ENCODE measurements at regions not wholly inside any gene's neighbourhood (a gene's known extent, or its start where the extent isn't known, plus 50 kb on each side); places are given as distances from the start of the nearest gene placed in this dataset.

DNA sequence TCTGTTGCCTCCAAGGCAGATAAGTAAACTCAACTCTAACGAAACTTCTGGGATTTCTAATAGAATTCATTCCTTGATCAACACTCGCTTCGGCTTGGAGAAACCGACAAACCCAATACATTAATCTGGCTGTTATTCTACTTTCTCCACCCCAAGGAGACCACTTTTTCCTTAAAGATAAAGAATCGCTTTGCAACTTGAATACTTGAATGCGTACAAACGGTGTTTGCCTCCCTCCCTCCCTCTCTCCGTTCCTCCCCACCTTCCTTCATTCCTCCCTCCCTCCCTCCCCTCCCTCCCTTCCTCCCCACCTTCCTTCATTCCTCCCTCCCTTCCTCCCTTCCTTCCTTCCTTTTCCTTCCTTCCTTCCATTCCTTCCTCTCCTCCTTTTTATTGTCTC, 432.6 kb downstream of the HAPSTR1 start:
- Histone ChIP-seq H3K9me3 (ENCODE audit: low read depth) (no peaks in the 10 kb centered on the region), H3K4me3 (no peak overlapping the region), H3K9me2 (ENCODE audit: insufficient read depth) (no peaks in the 10 kb centered on the region), H4K20me1 (ENCODE audit: insufficient read depth) (no peaks in the 10 kb centered on the region), H3K79me2 (ENCODE audit: insufficient read depth) (no peaks in the 10 kb centered on the region), H3K27me3 (replicated peaks; ENCODE audit: insufficient read depth) (no peaks in the 10 kb centered on the region), H3K36me3 (ENCODE audit: low read depth) (no peaks in the 10 kb centered on the region), H3K9ac (no peak overlapping the region), H2AFZ (no peak overlapping the region), H3K27ac (no peak overlapping the region), H3K4me1 (ENCODE audit: insufficient read depth) (no peaks in the 10 kb centered on the region), H3K4me2 (ENCODE audit: unreplicated experiment) (no peak overlapping the region), H3F3A (ENCODE audit: insufficient read depth) (no peaks in the 10 kb centered on the region)
- in situ Hi-C loops (cut with MboI), result no loop called here
- no peak for DNase-seq
- TF ChIP-seq EZH2 (IDR thresholded peaks at IDR 0.05; ENCODE audit: insufficient read depth, poor library complexity, severe bottlenecking) (no peak), EZH2phosphoT487 (IDR thresholded peaks at IDR 0.05; ENCODE audit: insufficient read depth, low read depth) (no peak)
- WGBS, 2 experiments (ENCODE audit: low coverage in 1 of 2, low lambda C conversion rate in 2 of 2, missing lambda C conversion rate in 2 of 2), result 32 to 41% methylated on average over 5 to 8 of the region's 8 CpGs

DNA sequence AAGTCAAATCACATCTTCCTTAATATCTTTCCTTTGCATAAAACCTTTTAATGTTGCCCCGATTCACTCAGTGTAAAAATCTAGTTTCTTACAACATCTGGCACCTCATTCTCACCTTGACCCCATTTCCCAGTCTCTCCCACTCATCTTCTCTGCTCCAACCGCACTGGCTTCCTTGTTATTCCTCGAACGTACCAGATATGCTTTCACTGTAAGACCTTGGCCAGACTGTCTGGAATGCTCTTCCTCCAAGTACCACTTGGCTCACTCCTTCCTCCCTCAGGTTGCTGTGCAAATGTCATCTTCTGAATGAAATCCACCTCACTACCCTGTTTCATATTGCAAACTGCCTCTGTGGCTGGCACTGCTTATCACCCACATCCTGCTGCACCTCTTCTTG, 433.6 kb downstream of the HAPSTR1 start:
- H3K4me2 ChIP-seq (ENCODE audit: unreplicated experiment), result no peak overlapping the region
- no peak overlapping the region for H3K27ac ChIP-seq
- in situ Hi-C loops (cut with MboI), result no loop called here
- no peak overlapping the region for H3K4me3 ChIP-seq
- 39 to 44% methylated on average over 4 of the region's 4 CpGs for WGBS, 2 experiments (ENCODE audit: low coverage in 1 of 2, low lambda C conversion rate in 2 of 2, missing lambda C conversion rate in 2 of 2)
- H3F3A ChIP-seq (ENCODE audit: insufficient read depth), result no peaks in the 10 kb centered on the region
- no peaks in the 10 kb centered on the region for H3K4me1 ChIP-seq (ENCODE audit: insufficient read depth)
- no peaks in the 10 kb centered on the region for H3K79me2 ChIP-seq (ENCODE audit: insufficient read depth)
- no peak overlapping the region for H3K9ac ChIP-seq
- H3K9me2 ChIP-seq (ENCODE audit: insufficient read depth), result no peaks in the 10 kb centered on the region
- H3K36me3 ChIP-seq (ENCODE audit: low read depth), result no peaks in the 10 kb centered on the region
- H2AFZ ChIP-seq, result no peak overlapping the region
- TF ChIP-seq EZH2phosphoT487 (IDR thresholded peaks at IDR 0.05; ENCODE audit: insufficient read depth, low read depth) (no peak), EZH2 (IDR thresholded peaks at IDR 0.05; ENCODE audit: insufficient read depth, poor library complexity, severe bottlenecking) (no peak)
- no peaks in the 10 kb centered on the region for H3K27me3 ChIP-seq (replicated peaks; ENCODE audit: insufficient read depth)
- no peak for DNase-seq
- no peaks in the 10 kb centered on the region for H4K20me1 ChIP-seq (ENCODE audit: insufficient read depth)
- no peaks in the 10 kb centered on the region for H3K9me3 ChIP-seq (ENCODE audit: low read depth)

- WGBS, 2 experiments (ENCODE audit: low coverage in 1 of 2, low lambda C conversion rate in 2 of 2, missing lambda C conversion rate in 2 of 2), result 28 to 45% methylated on average over 4 of the region's 4 CpGs
- H3K9me2 ChIP-seq (ENCODE audit: insufficient read depth), result no peaks in the 10 kb centered on the region
- no peak overlapping the region for H3K9ac ChIP-seq
- no peaks in the 10 kb centered on the region for H3K4me1 ChIP-seq (ENCODE audit: insufficient read depth)
- TF ChIP-seq EZH2phosphoT487 (IDR thresholded peaks at IDR 0.05; ENCODE audit: insufficient read depth, low read depth), result no peak
- no peak for TF ChIP-seq EZH2 (IDR thresholded peaks at IDR 0.05; ENCODE audit: insufficient read depth, poor library complexity, severe bottlenecking)
- DNase-seq, result no peak
- H2AFZ ChIP-seq, result no peak overlapping the region
- H3K27me3 ChIP-seq (replicated peaks; ENCODE audit: insufficient read depth), result no peaks in the 10 kb centered on the region
- H3K36me3 ChIP-seq (ENCODE audit: low read depth), result no peaks in the 10 kb centered on the region
- in situ Hi-C loops (cut with MboI), result no loop called here
- no peaks in the 10 kb centered on the region for H3F3A ChIP-seq (ENCODE audit: insufficient read depth)
- no peaks in the 10 kb centered on the region for H3K79me2 ChIP-seq (ENCODE audit: insufficient read depth)
- H3K4me2 ChIP-seq (ENCODE audit: unreplicated experiment), result no peak overlapping the region
- H3K27ac ChIP-seq, result no peak overlapping the region
- H3K9me3 ChIP-seq (ENCODE audit: low read depth), result no peaks in the 10 kb centered on the region
- H3K4me3 ChIP-seq, result no peak overlapping the region
- no peaks in the 10 kb centered on the region for H4K20me1 ChIP-seq (ENCODE audit: insufficient read depth)
These were observed 435.3 kb downstream of the HAPSTR1 start for GRCh38 chr16:9526791-9527190.

GRCh38 chr16:9527976-9528375, 436.5 kb downstream of the HAPSTR1 start:
- no peaks in the 10 kb centered on the region for H3K4me1 ChIP-seq (ENCODE audit: insufficient read depth)
- no peak overlapping the region for H3K4me2 ChIP-seq (ENCODE audit: unreplicated experiment)
- in situ Hi-C loops (cut with MboI), result no loop called here
- H3K9me2 ChIP-seq (ENCODE audit: insufficient read depth), result no peaks in the 10 kb centered on the region
- H3F3A ChIP-seq (ENCODE audit: insufficient read depth), result no peaks in the 10 kb centered on the region
- H3K79me2 ChIP-seq (ENCODE audit: insufficient read depth), result no peaks in the 10 kb centered on the region
- no peak for TF ChIP-seq EZH2phosphoT487 (IDR thresholded peaks at IDR 0.05; ENCODE audit: insufficient read depth, low read depth)
- TF ChIP-seq EZH2 (IDR thresholded peaks at IDR 0.05; ENCODE audit: insufficient read depth, poor library complexity, severe bottlenecking), result no peak
- no peaks in the 10 kb centered on the region for H3K27me3 ChIP-seq (replicated peaks; ENCODE audit: insufficient read depth)
- no peak overlapping the region for H3K27ac ChIP-seq
- H3K36me3 ChIP-seq (ENCODE audit: low read depth), result no peaks in the 10 kb centered on the region
- H3K9me3 ChIP-seq (ENCODE audit: low read depth), result no peaks in the 10 kb centered on the region
- 25 to 29% methylated on average over 2 of the region's 2 CpGs for WGBS, 2 experiments (ENCODE audit: low coverage in 1 of 2, low lambda C conversion rate in 2 of 2, missing lambda C conversion rate in 2 of 2)
- H3K4me3 ChIP-seq, result no peak overlapping the region
- no peak for DNase-seq
- H3K9ac ChIP-seq, result no peak overlapping the region
- no peaks in the 10 kb centered on the region for H4K20me1 ChIP-seq (ENCODE audit: insufficient read depth)
- no peak overlapping the region for H2AFZ ChIP-seq

DNA sequence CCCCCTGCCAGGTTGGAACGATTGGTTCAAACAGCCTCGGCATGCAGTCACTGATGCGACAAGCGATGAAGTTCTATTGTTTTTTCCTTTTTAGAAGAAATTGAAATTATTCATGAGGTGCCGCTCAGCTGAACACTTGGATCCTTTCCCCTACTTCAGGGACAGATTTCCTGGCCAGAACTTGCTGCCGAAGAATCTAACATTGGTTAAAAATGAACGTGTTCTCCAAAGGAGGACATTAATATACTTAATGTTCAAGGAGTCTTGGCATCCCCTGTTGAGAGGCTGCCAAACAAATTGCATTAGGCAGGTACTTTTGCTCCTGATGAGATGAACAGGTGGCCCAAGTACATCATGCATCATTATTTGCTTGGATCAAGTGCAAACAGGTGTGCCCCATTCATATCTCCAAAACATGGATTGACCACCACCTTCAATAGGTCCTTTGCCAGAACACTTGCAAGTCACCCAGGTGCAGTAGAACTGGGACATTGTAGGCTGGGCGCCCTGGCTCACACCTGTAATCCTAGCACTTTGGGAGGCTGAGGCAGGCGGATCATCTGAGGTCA, 437.2 kb downstream of the HAPSTR1 start:
- in situ Hi-C loops (cut with MboI), result no loop called here
- Histone ChIP-seq H3K4me2 (ENCODE audit: unreplicated experiment) (no peak overlapping the region), H3K9me3 (ENCODE audit: low read depth) (no peaks in the 10 kb centered on the region), H3F3A (ENCODE audit: insufficient read depth) (no peaks in the 10 kb centered on the region), H3K27ac (no peak overlapping the region), H3K9me2 (ENCODE audit: insufficient read depth) (no peaks in the 10 kb centered on the region), H4K20me1 (ENCODE audit: insufficient read depth) (no peaks in the 10 kb centered on the region), H3K9ac (no peak overlapping the region), H3K79me2 (ENCODE audit: insufficient read depth) (no peaks in the 10 kb centered on the region), H3K36me3 (ENCODE audit: low read depth) (no peaks in the 10 kb centered on the region), H2AFZ (no peak overlapping the region), H3K4me3 (no peak overlapping the region), H3K4me1 (ENCODE audit: insufficient read depth) (no peaks in the 10 kb centered on the region), H3K27me3 (replicated peaks; ENCODE audit: insufficient read depth) (no peaks in the 10 kb centered on the region)
- WGBS, 2 experiments (ENCODE audit: low coverage in 1 of 2, low lambda C conversion rate in 2 of 2, missing lambda C conversion rate in 2 of 2), result 36 to 44% methylated on average over 9 of the region's 9 CpGs
- TF ChIP-seq EZH2phosphoT487 (IDR thresholded peaks at IDR 0.05; ENCODE audit: insufficient read depth, low read depth), result no peak
- no peak for TF ChIP-seq EZH2 (IDR thresholded peaks at IDR 0.05; ENCODE audit: insufficient read depth, poor library complexity, severe bottlenecking)
- DNase-seq, result no peak
